Brain pericyte (primary cell): ENCODE measurements at regions not wholly inside any gene's neighbourhood (a gene's known extent, or its start where the extent isn't known, plus 50 kb on each side); places are given as distances from the start of the nearest gene placed in this dataset.
"Not testable (repeated sequence)": the region's sequence is repeated elsewhere in the genome, so short reads cannot be mapped to it uniquely, and the experiment has no call there.

ENCODE experiments used
- DNase-seq: peaks from one replicate; pipeline ENCODE4 v3.0.0-alpha.2; 2012; ENCODE audit warnings: low read depth, low spot score

GRCh38 chr5:68026092-68026885, 189.3 kb upstream of the PIK3R1 start:
- no peak for DNase-seq

- no peak for DNase-seq
These were observed 191.1 kb upstream of the PIK3R1 start for GRCh38 chr5:68024426-68024825.

- DNase-seq: no peak
These were observed 193.6 kb upstream of the PIK3R1 start for GRCh38 chr5:68021916-68022315.

- DNase-seq: no peak
These were observed 194.3 kb upstream of the PIK3R1 start for GRCh38 chr5:68021227-68021626.

- DNase-seq: not testable (repeated sequence)
These were observed 195.0 kb upstream of the PIK3R1 start for GRCh38 chr5:68020461-68020969.

- DNase-seq: no peak
These were observed 199.9 kb upstream of the PIK3R1 start for GRCh38 chr5:68015381-68016302.

DNA sequence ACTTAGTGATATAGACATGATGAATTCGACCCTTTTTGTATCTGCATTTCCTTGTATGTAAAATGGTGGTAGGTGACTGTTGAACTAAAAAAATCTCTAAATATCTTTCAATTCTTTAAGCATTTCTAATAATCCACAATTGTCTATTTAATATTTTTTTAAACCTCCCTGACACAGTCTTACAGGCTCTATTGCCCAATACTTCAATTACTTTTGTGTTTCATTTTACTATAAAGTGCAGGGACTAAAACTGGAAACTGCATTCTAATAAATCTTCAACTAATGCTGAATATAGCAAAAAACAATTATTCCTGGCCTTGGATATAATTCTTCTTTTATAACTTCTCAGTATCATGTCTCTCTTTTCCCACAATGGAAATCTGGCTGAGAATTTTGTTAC, 202.7 kb upstream of the PIK3R1 start:
- DNase-seq: no peak

GRCh38 chr5:68012429-68012828, 203.1 kb upstream of the PIK3R1 start:
- no peak for DNase-seq

DNA sequence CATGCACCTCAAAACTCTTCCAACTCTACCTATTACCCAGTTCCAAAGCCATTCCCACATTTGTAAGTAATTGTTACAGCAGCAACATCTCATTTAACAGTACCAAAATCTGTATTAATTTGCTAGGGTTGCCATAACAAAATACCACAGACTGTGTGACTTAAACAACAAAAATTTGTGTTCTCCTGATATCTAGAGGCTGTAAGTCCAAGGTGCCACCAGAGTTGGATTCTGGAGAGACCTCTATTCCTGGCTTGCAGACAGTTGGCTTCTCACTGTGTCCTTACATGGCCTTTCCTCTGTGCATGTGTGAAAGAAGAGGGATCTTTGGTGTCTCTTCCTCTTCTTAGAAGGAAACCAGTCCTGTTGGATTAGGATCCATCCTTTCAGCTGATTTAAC, 203.8 kb upstream of the PIK3R1 start:
- DNase-seq: no peak

DNA sequence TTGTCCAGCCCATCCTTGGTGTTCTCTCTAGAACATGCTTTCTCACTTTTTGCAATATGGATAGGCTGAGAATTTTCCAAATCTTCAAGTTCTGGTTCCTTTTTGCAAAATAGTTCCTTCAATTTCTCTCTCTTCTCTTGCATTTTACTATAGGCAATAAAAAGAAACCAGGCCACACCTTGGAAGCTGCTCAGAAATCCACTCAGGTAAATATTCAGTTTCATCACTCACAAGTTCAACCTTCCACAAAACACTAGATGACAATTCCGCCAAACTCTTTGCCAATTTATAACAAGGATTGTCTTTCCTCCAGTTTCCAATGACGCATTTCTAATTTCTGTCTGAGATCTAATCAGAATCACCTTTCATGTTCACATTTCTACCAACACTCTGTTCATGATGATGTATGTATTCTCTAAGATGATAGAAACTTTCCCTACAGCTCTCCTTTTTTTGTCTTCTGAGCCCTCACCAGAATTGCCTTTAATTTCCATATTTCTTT, 204.2 kb upstream of the PIK3R1 start:
- DNase-seq: no peak

- DNase-seq: no peak
These were observed 204.8 kb upstream of the PIK3R1 start for GRCh38 chr5:68010740-68011139.

GRCh38 chr5:68007451-68007850, 208.1 kb upstream of the PIK3R1 start:
- DNase-seq: no peak

DNA sequence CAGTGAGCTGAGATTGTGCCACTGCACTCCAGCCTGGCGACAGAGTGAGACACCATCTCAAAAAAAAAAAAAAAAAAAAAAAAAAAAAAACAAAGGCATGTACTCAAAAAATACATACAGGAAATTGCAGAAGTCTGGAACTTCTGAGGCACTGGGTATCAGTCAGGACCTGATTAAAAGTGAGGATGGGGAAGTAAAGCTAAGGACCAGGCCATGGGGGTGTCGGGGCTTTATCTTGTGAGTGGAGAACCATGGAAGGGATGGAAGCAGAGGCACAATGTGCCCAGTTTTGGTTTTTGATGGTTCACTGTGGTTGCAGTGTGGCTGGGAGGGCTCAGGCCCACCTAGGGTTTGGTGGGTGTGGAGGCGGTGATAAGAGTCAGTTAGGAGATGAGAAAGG, 212.7 kb upstream of the PIK3R1 start:
- no peak for DNase-seq

DNA sequence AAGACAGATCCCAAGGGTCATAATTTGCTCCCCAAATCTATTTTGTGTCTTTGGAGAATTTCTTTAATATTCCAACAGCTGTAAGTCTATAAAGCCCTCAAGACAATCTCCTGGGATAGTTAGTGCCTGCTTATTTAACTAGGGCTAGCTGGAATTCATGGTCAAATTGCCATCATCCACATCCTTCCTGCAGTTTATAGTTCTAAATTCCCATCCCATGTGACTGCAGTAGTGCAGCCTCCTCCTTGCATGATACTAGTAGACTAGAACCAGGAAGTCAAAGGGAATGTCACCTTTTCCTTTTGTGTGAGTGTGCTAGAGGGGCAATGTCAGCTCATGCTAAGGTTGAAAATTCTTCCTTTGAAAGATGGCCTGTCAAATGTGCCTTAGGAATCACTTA, 214.8 kb upstream of the PIK3R1 start:
- no peak for DNase-seq

DNA sequence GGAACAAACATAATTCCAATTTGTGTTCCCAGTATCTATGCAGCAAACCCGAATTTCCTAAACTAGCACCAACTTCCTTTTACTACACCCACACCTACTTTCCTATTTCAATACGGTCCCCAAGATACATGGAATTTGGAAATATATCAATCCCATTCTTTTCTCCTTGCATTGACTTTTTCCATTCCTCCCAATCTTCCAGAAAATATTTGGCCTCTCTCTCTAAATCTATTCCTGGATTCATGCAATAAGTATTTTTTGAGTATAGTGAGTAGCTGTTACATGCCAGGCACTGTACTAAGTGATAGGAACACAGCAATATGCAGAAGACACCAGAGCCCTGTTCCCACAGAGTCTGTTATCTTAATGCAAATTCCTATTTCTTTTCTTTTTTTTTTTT, 216.2 kb upstream of the PIK3R1 start:
- DNase-seq: no peak

DNA sequence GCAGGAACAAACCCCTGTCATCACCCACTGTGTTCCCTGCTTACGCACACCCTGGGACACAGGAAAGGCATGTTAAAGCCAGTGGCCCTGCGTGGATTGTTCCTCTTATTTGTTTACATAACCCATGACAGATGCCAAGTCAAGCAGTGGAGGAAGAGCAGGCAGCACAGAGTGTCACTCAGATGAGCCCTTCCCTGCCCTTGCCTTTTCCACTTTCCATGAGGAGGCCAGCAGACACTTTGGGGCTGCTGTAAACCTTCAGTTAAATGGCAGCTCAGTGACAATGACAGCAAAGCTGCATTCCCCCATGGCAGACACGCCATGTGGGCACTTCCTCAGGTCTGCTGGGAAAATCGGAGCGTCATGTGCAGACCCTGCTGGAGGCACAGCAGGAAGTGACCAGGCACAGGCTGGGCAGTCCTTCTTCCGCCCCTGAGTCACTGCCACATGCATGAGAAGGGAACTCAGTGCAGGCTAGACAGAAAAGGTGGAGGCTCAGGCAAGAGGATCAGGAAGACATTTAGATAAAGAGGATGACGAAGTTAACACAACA, 216.8 kb upstream of the PIK3R1 start:
- DNase-seq: peak; percentile 89

DNA sequence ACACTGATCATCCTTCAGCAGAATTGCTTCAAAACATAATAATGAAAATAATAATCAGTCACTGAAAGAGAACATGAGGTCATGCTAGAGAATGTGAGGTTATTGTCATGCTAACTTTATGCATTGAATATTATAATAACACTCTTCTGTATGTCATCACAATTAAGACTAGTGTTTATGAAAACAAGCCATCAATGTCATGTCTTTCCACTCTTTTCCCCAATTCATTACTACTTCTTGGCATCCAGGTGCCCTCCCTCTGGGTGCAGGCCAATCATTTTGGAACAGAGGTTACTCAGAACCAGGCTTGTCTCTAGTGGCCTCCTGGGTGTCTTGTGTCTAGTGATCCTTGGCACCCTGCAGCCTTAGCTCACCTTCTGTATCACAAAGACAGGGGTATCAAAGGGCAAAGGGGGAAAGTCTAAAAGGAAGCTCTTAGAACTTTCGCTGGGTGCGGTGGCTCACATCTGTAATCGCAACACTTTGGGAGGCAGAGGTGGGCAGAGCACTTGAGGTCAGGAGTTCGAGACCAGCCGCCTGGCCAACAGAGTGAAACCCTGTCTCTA, 217.6 kb upstream of the PIK3R1 start:
- DNase-seq: no peak

- no peak for DNase-seq
These were observed 218.4 kb upstream of the PIK3R1 start for GRCh38 chr5:67997148-67997547.

GRCh38 chr5:67996596-67996995, 219.0 kb upstream of the PIK3R1 start:
- DNase-seq: no peak

DNA sequence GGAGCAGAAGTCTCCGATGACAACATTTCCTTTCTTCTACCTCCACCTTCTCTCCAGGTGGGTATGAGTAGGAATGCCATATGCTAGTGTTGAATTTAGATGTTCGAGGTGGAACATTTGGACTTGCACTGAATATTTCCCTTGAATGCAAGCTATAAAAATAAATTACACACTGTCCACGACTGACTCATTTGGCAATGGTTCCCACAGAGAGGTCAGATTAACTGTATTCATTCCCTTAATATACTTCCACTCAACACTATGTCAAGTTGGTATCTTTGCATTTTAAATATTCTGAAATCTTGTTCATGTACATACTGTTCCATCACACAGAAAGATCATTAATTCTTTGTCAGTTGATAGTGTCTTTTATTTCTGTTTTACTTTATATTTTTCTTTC, 222.6 kb upstream of the PIK3R1 start:
- no peak for DNase-seq

DNA sequence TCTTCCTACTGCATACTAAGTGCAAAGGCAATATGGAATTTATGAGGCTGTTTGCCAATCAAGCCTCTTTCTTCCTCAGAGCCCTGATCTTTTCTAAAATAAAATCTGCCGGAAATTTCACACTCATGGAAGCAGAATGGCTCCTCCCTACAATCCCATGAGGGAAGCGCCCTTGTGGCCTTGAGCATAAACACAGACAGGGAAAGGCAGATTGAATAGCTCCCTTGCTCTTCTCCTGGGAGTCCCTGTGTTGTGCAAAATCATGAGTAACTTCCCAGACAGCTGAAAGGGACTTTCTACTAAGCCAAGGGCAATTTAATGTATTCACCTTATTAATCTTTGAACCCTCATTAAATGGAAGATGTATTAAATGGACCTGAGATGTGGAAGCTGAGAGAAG, 226.1 kb upstream of the PIK3R1 start:
- no peak for DNase-seq

DNA sequence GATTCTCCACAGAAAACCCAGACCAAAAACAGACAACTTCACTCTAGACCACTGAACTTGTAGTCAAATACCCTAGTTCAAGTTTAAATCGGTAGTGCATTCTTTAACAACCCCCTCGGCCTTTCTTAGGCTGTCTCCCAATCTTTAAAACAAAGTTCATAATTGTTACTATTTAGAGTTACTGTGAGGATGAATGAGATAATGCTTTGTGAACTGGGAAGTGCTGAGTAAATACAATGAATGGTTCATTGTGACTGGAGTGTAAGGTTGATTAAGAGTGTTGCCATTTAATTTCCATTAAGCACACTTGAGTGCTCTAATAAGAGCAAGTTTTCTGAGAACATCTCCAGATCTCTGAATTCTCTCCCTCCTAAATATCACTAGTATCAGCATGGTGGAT, 228.8 kb upstream of the PIK3R1 start:
- DNase-seq: no peak
